CD4-positive, alpha-beta memory T cell (primary cell): ENCODE measurements at regions not wholly inside any gene's neighbourhood (a gene's known extent, or its start where the extent isn't known, plus 50 kb on each side); places are given as distances from the start of the nearest gene placed in this dataset.

Experiments
- CTCF ChIA-PET: fragments of 350-600 bp; sonication (Branson Sonifier 250); formaldehyde crosslinking; loops from one replicate; lab custom pipeline; 2021; ENCODE audit warnings: inconsistent platforms; ENCODE audit not compliant: partially characterized antibody; lab: Charles Lee
- POLR2A ChIA-PET: fragments of 350-600 bp; sonication (Branson Sonifier 250); formaldehyde crosslinking; loops from one replicate; lab custom pipeline; 2021; ENCODE audit not compliant: partially characterized antibody; lab: Charles Lee
- DNase-seq, 5 donors: peaks; one replicate each; pipeline versions ENCODE4 v3.0.0 to v3.0.0-alpha.2; 2020 to 2022; ENCODE audit warnings: mixed read lengths in 1 of 5
- H3K27ac ChIP-seq: one replicate; pipeline ENCODE4 v1.7.0; 2013; ENCODE audit warnings: low read depth, low read length
- H3K27me3 ChIP-seq: 2 replicates; pipeline ENCODE4 v1.7.0; 2013; ENCODE audit warnings: mild to moderate bottlenecking, low read length, moderate library complexity; ENCODE audit not compliant: insufficient read depth
- H3K36me3 ChIP-seq: 2 replicates; pipeline ENCODE4 v1.7.0; 2013; ENCODE audit warnings: mild to moderate bottlenecking, low read length, moderate library complexity; ENCODE audit not compliant: insufficient read depth
- H3K4me1 ChIP-seq: 2 replicates; pipeline ENCODE4 v1.7.0; 2013; ENCODE audit warnings: mild to moderate bottlenecking, low read length, moderate library complexity; ENCODE audit not compliant: insufficient read depth
- H3K4me3 ChIP-seq, 2 donors: one replicate each; pipeline ENCODE4 v1.7.0; 2013; ENCODE audit warnings: low read length in 2 of 2, mild to moderate bottlenecking in 1 of 2
- H3K9me3 ChIP-seq, 2 donors: one replicate each; pipeline ENCODE4 v1.7.0; 2013; ENCODE audit warnings: low read length in 2 of 2, control low read depth in 1 of 2; ENCODE audit not compliant: control insufficient read depth in 1 of 2
- H3K27ac Mint-ChIP-seq, 7 donors: one replicate each; pipeline ENCODE4 v1.8.0; 2020 to 2021; ENCODE audit warnings: mixed read lengths in 7 of 7, mild to moderate bottlenecking in 6 of 7, inconsistent platforms in 3 of 7, moderate library complexity in 3 of 7
- H3K27me3 Mint-ChIP-seq, 2 donors: one replicate each; pipeline ENCODE4 v1.8.0; 2020 to 2021; ENCODE audit warnings: mixed read lengths in 2 of 2
- H3K36me3 Mint-ChIP-seq, 2 donors: one replicate each; pipeline ENCODE4 v1.8.0; 2020 to 2021; ENCODE audit warnings: mixed read lengths in 2 of 2, inconsistent platforms in 1 of 2, mild to moderate bottlenecking in 1 of 2
- H3K4me1 Mint-ChIP-seq, 4 donors: one replicate each; pipeline ENCODE4 v1.8.0; 2020 to 2021; ENCODE audit warnings: mixed read lengths in 4 of 4, mild to moderate bottlenecking in 1 of 4
- H3K4me3 Mint-ChIP-seq, 8 donors: one replicate each; pipeline ENCODE4 v1.8.0; 2020 to 2021; ENCODE audit warnings: mixed read lengths in 8 of 8, mild to moderate bottlenecking in 7 of 8, moderate library complexity in 6 of 8, inconsistent platforms in 3 of 8
- H3K9me3 Mint-ChIP-seq, 8 donors: one replicate each; pipeline ENCODE4 v1.8.0; 2020 to 2021; ENCODE audit warnings: mixed read lengths in 8 of 8, mild to moderate bottlenecking in 5 of 8, inconsistent platforms in 3 of 8, moderate library complexity in 1 of 8
- intact Hi-C: fragments of 100-400 bp; cut with micrococcal nuclease; formaldehyde crosslinking; loops from one replicate; pipeline ENCODE4 v1.15.1; 2023

GRCh38 chr5:108619815-108620214 is 127.9 kb upstream of the FER start:
- H3K9me3 ChIP-seq, result no peaks in the 10 kb centered on the region
- intact Hi-C loops, result no loop called here
- CTCF ChIA-PET, result no interaction called here
- no peak overlapping the region for H3K4me3 ChIP-seq
- no peaks in the 10 kb centered on the region for H3K4me1 ChIP-seq
- Mint-ChIP-seq H3K4me3 (no peak overlapping the region), H3K36me3 (no peaks in the 10 kb centered on the region), H3K27me3 (peaks cover 4% of the 10 kb centered on the region in 2 donors), H3K27ac (no peak overlapping the region), H3K4me1 (no peaks in the 10 kb centered on the region), H3K9me3 (peaks cover 0 to 4% (median 0%) of the 10 kb centered on the region in 8 donors)
- H3K27ac ChIP-seq, result no peak overlapping the region
- H3K36me3 ChIP-seq, result no peaks in the 10 kb centered on the region
- no peaks in the 10 kb centered on the region for H3K27me3 ChIP-seq
- POLR2A ChIA-PET, result no interaction called here
- DNase-seq, result no peak

- H3K9me3 Mint-ChIP-seq, result peaks cover 0 to 4% (median 0%) of the 10 kb centered on the region in 8 donors
- no peaks in the 10 kb centered on the region for H3K4me1 Mint-ChIP-seq
- Histone ChIP-seq H3K4me1 (no peaks in the 10 kb centered on the region), H3K27me3 (no peaks in the 10 kb centered on the region), H3K27ac (no peak overlapping the region), H3K9me3 (no peaks in the 10 kb centered on the region), H3K36me3 (no peaks in the 10 kb centered on the region), H3K4me3 (no peak overlapping the region)
- no peak for DNase-seq
- POLR2A ChIA-PET, result no interaction called here
- intact Hi-C loops, result no loop called here
- H3K36me3 Mint-ChIP-seq, result no peaks in the 10 kb centered on the region
- CTCF ChIA-PET, result no interaction called here
- no peak overlapping the region for H3K27ac Mint-ChIP-seq
- H3K27me3 Mint-ChIP-seq, result peaks cover 2 to 6% of the 10 kb centered on the region in 2 donors
- H3K4me3 Mint-ChIP-seq, result no peak overlapping the region
These were observed 129.9 kb upstream of the FER start for GRCh38 chr5:108617467-108618435.

DNA sequence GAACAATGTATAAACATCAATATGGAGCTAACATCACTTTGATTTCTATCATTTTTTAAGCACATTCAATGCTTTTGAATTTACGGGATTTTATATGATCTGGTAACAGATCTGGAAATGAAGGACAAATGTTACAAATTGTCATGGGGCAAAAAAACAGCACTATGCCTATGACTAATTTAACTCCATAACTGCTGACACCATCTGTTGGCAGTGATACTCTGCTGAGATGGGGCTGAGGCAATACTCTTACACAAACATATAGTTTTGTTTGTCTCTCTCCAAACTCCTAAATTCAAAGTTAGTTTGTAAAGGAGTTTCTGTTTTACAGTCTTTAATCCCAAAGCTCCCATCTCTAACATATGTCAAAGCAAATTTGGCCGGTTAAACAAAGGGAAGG is 132.5 kb upstream of the FER start:
- no peak for DNase-seq
- intact Hi-C loops, result no loop called here
- Mint-ChIP-seq H3K36me3 (peaks cover 0 to 2% of the 10 kb centered on the region in 2 donors), H3K9me3 (peaks cover 0 to 10% (median 5%) of the 10 kb centered on the region in 8 donors), H3K4me1 (no peaks in the 10 kb centered on the region), H3K27me3 (peaks cover 2 to 11% of the 10 kb centered on the region in 2 donors), H3K4me3 (no peak overlapping the region), H3K27ac (no peak overlapping the region)
- no peak overlapping the region for H3K27ac ChIP-seq
- H3K4me3 ChIP-seq, result no peak overlapping the region
- POLR2A ChIA-PET, result no interaction called here
- H3K27me3 ChIP-seq, result no peaks in the 10 kb centered on the region
- H3K9me3 ChIP-seq, result no peaks in the 10 kb centered on the region
- CTCF ChIA-PET, result no interaction called here
- no peaks in the 10 kb centered on the region for H3K36me3 ChIP-seq
- H3K4me1 ChIP-seq, result no peaks in the 10 kb centered on the region

GRCh38 chr5:108607421-108607820 is 140.3 kb upstream of the FER start:
- CTCF ChIA-PET, result no interaction called here
- H3K9me3 Mint-ChIP-seq, result peaks cover 0 to 10% (median 4%) of the 10 kb centered on the region in 8 donors
- no peak for DNase-seq
- peaks cover 0 to 3% of the 10 kb centered on the region in 2 donors for H3K36me3 Mint-ChIP-seq
- Histone ChIP-seq H3K4me3 (no peak overlapping the region), H3K36me3 (no peaks in the 10 kb centered on the region), H3K27me3 (no peaks in the 10 kb centered on the region), H3K27ac (no peak overlapping the region), H3K4me1 (no peaks in the 10 kb centered on the region), H3K9me3 (no peaks in the 10 kb centered on the region)
- H3K4me1 Mint-ChIP-seq, result peaks cover 0 to 5% (median 4%) of the 10 kb centered on the region in 4 donors
- no peak overlapping the region for H3K27ac Mint-ChIP-seq
- POLR2A ChIA-PET, result no interaction called here
- intact Hi-C loops, result no loop called here
- peaks cover 1 to 5% of the 10 kb centered on the region in 2 donors for H3K27me3 Mint-ChIP-seq
- H3K4me3 Mint-ChIP-seq, result no peak overlapping the region

DNA sequence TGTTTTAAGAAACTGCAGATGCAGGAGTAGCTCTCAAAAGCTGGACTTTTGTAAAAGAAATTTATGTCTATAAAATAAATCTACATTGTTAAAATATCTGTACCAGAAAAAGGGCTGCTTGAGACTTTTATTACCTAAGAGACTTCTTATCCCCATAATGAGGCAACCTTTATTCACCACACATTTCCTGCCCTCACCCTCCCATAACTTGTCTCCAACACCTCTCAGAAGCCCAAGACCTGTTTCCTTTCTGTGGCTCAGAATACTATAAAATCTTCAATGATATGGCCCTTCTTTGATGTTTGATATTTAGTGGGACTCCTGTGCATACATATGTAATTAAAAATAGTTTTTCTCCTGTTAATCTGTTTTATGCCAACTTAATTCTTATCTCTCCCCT is 141.5 kb upstream of the FER start:
- ChIA-PET CTCF (no interaction called here), POLR2A (no interaction called here)
- Mint-ChIP-seq H3K27ac (no peak overlapping the region), H3K4me3 (no peak overlapping the region), H3K4me1 (peaks cover 0 to 5% (median 4%) of the 10 kb centered on the region in 4 donors), H3K27me3 (peaks cover 0 to 1% of the 10 kb centered on the region in 2 donors), H3K9me3 (peaks cover 0 to 4% (median under 1%) of the 10 kb centered on the region in 8 donors), H3K36me3 (peaks cover 0 to 2% of the 10 kb centered on the region in 2 donors)
- intact Hi-C loops, result no loop called here
- Histone ChIP-seq H3K4me1 (no peaks in the 10 kb centered on the region), H3K27ac (no peak overlapping the region), H3K4me3 (no peak overlapping the region), H3K36me3 (no peaks in the 10 kb centered on the region), H3K27me3 (no peaks in the 10 kb centered on the region), H3K9me3 (no peaks in the 10 kb centered on the region)
- no peak for DNase-seq

DNA sequence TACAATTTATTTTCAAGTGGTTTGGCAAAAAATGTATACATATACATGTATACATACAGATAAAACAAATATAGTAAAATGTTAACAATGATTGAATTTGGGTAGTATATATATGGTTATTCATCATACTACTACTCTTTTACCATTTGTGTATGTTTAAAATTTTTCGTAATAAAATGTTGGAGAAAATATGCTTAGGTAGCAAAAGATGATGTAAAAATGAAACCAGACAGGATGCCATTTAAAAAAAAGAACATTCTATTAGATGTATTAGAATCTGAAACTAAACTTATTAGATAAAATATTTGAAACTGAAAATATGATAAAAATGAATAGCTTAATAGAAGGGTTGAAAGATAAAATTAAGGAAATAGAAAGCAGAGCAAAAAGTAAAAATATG is 144.9 kb upstream of the FER start:
- POLR2A ChIA-PET, result no interaction called here
- H3K4me1 Mint-ChIP-seq, result peaks cover 0 to 5% (median 4%) of the 10 kb centered on the region in 4 donors
- no peak overlapping the region for H3K27ac Mint-ChIP-seq

GRCh38 chr5:108590799-108591198 is 156.9 kb upstream of the FER start:
- no peak overlapping the region for H3K4me3 ChIP-seq
- no peaks in the 10 kb centered on the region for H3K36me3 Mint-ChIP-seq
- no peaks in the 10 kb centered on the region for H3K36me3 ChIP-seq
- no peaks in the 10 kb centered on the region for H3K9me3 ChIP-seq
- peaks cover 0 to 5% (median 1%) of the 10 kb centered on the region in 8 donors for H3K9me3 Mint-ChIP-seq
- ChIA-PET POLR2A (no interaction called here), CTCF (no interaction called here)
- intact Hi-C loops, result no loop called here
- no peak overlapping the region for H3K4me3 Mint-ChIP-seq
- DNase-seq, result no peak
- no peak overlapping the region for H3K27ac Mint-ChIP-seq
- no peaks in the 10 kb centered on the region for H3K27me3 ChIP-seq
- H3K4me1 Mint-ChIP-seq, result no peaks in the 10 kb centered on the region
- no peak overlapping the region for H3K27ac ChIP-seq
- H3K27me3 Mint-ChIP-seq, result peaks cover 6 to 9% of the 10 kb centered on the region in 2 donors
- no peaks in the 10 kb centered on the region for H3K4me1 ChIP-seq

More for the DNA sequence above, 144.9 kb upstream of the FER start:
- H3K36me3 ChIP-seq, result no peaks in the 10 kb centered on the region
- Mint-ChIP-seq H3K36me3 (no peaks in the 10 kb centered on the region), H3K4me3 (no peak overlapping the region), H3K9me3 (peaks cover 0 to 2% (median 0%) of the 10 kb centered on the region in 8 donors), H3K27me3 (peaks cover 0 to 3% of the 10 kb centered on the region in 2 donors)
- H3K27ac ChIP-seq, result no peak overlapping the region
- no peak for DNase-seq
- H3K4me1 ChIP-seq, result no peaks in the 10 kb centered on the region
- intact Hi-C loops, result no loop called here
- no peak overlapping the region for H3K4me3 ChIP-seq
- no peaks in the 10 kb centered on the region for H3K27me3 ChIP-seq
- no peaks in the 10 kb centered on the region for H3K9me3 ChIP-seq
- CTCF ChIA-PET, result no interaction called here
